ENCODE measurements at regions not wholly inside any gene's neighbourhood (a gene's known extent, or its start where the extent isn't known, plus 50 kb on each side); places are given as distances from the start of the nearest gene placed in this dataset.

GRCh38 chr1:59123081-59123681 lies 173.7 kb upstream of the FGGY start:
- H3K18ac ChIP-seq (ENCODE audit: extremely low read depth, low read length), result no peak overlapping the region
- H3K4ac ChIP-seq (replicated peaks; ENCODE audit: insufficient read length, low read depth, low read length), result no peak overlapping the region
- DNase-seq (ENCODE audit: low read depth in 1 of 2, low spot score in 2 of 2) (no peak), FAIRE-seq (no peak)
- no peak overlapping the region for H3K4me3 ChIP-seq (ENCODE audit: extremely low read depth in 1 of 4, insufficient read depth in 2 of 4, low read depth in 3 of 4, low read length in 4 of 4)
- H4K5ac ChIP-seq (ENCODE audit: insufficient read length, low read depth, low read length), result no peak overlapping the region
- no peak overlapping the region for H3K27ac ChIP-seq (ENCODE audit: low read depth, low read length)
- H2BK12ac ChIP-seq (ENCODE audit: low read depth, low read length), result no peak overlapping the region
- H3K36me3 ChIP-seq (ENCODE audit: control insufficient read depth in 2 of 4, insufficient read depth in 4 of 4, low read length in 3 of 4), result no peaks in the 10 kb centered on the region
- 98% methylated on average over 2 of the region's 2 CpGs; no CpG with 5 or more reads in 1 of the 2 experiments for WGBS, 2 experiments (ENCODE audit: extremely low coverage in 1 of 2, insufficient coverage in 1 of 2, insufficient read length in 1 of 2, insufficient replicate concordance in 2 of 2, low coverage in 1 of 2, low lambda C conversion rate in 2 of 2, missing lambda C conversion rate in 1 of 2)
- H3K23ac ChIP-seq (ENCODE audit: insufficient read length), result no peak overlapping the region
- no peak overlapping the region for H3K4me2 ChIP-seq (ENCODE audit: insufficient read depth in 1 of 2, low read depth in 2 of 2, low read length in 2 of 2)
- no peak overlapping the region for H3K9ac ChIP-seq (replicated peaks in 1 of 4; ENCODE audit: extremely low read depth in 1 of 4, low read depth in 3 of 4, low read length in 3 of 4)
- no peak overlapping the region for H4K8ac ChIP-seq (ENCODE audit: extremely low read depth, insufficient read depth, low read length)
- CTCF ChIA-PET (ENCODE audit: partially characterized antibody), result interaction anchor here (0.7 to 1.0 kb wide), 2 partner anchors 54 to 76 kb away, joined by 3 read pairs; no protein-coding TSS in a partner anchor
- H3K4me1 ChIP-seq (replicated peaks in 1 of 4; ENCODE audit: control insufficient read depth in 3 of 4, insufficient read depth in 4 of 4, low read length in 3 of 4), result no peaks in the 10 kb centered on the region
- H4K20me1 ChIP-seq (replicated peaks in 1 of 2; ENCODE audit: control insufficient read depth in 1 of 2, insufficient read depth in 2 of 2, low read length in 2 of 2), result no peaks in the 10 kb centered on the region
- no peaks in the 10 kb centered on the region for H3K9me3 ChIP-seq (ENCODE audit: insufficient read depth in 2 of 2, low read depth in 1 of 2, low read length in 1 of 2)
- H3K23me2 ChIP-seq (ENCODE audit: low read depth, low read length), result no peaks in the 10 kb centered on the region
- H2BK20ac ChIP-seq (ENCODE audit: low read length), result no peak overlapping the region
- no peaks in the 10 kb centered on the region for H3K79me2 ChIP-seq (ENCODE audit: control insufficient read depth in 1 of 2, insufficient read depth in 2 of 2, low read length in 2 of 2)
- H2BK120ac ChIP-seq (replicated peaks; ENCODE audit: low read depth, low read length), result no peak overlapping the region
- H3K79me1 ChIP-seq (ENCODE audit: low read depth, low read length), result no peaks in the 10 kb centered on the region
- no peak overlapping the region for H2BK15ac ChIP-seq (ENCODE audit: low read length)
- H2BK5ac ChIP-seq (ENCODE audit: low read depth, low read length), result no peak overlapping the region
- H2AFZ ChIP-seq (ENCODE audit: low read length), result no peak overlapping the region
- no peak overlapping the region for H2AK5ac ChIP-seq (ENCODE audit: low read depth, low read length)
- H3K56ac ChIP-seq (replicated peaks; ENCODE audit: insufficient read length, low read depth, low read length), result no peak overlapping the region
- no peak overlapping the region for H3K14ac ChIP-seq (ENCODE audit: insufficient read length)
- no peaks in the 10 kb centered on the region for H3K27me3 ChIP-seq (replicated peaks in 1 of 4; ENCODE audit: control insufficient read depth in 3 of 4, extremely low read depth in 1 of 4, insufficient read depth in 3 of 4, low read length in 3 of 4)
- H4K91ac ChIP-seq (replicated peaks; ENCODE audit: insufficient read length, low read length), result no peak overlapping the region
- POLR2A ChIA-PET (ENCODE audit: partially characterized antibody), result no interaction called here

Measured in H1 (cell line).